A673 (cell line): ENCODE measurements at regions not wholly inside any gene's neighbourhood (a gene's known extent, or its start where the extent isn't known, plus 50 kb on each side); places are given as distances from the start of the nearest gene placed in this dataset.
"Not testable (repeated sequence)": the region's sequence is repeated elsewhere in the genome, so short reads cannot be mapped to it uniquely, and the experiment has no call there.

Experiments used
- BruUV-seq: library from RNA; stranded (reverse); fragments of 400-500 nt; replicated peaks from 2 replicates; lab custom pipeline; 2021; lab: Mats Ljungman, UMichigan
- CTCF ChIA-PET: fragments of 300-600 bp; sonication (Branson Sonifier 250); formaldehyde crosslinking; loops from one replicate; lab custom pipeline; 2022; ENCODE audit warnings: antibody characterized with exemption; lab: Charles Lee
- POLR2A ChIA-PET: fragments of 300-600 bp; sonication (Branson Sonifier 250); formaldehyde crosslinking; loops from one replicate; lab custom pipeline; 2022; ENCODE audit warnings: antibody characterized with exemption; ENCODE audit not compliant: low non-redundant PET; lab: Charles Lee
- DNase-seq: peaks from one replicate; pipeline ENCODE4 v3.0.0-alpha.2; 2015; ENCODE audit warnings: low spot score
- H3K27ac ChIP-seq: fragments of 200-600 bp; sonication (generic); 2 replicates; pipeline ENCODE4 v1.5.1; 2016; ENCODE audit warnings: mixed run types, low read depth, mild to moderate bottlenecking, mixed read lengths, antibody characterized with exemption, low read length; ENCODE audit not compliant: poor library complexity, severe bottlenecking
- H3K27me3 ChIP-seq: fragments of 200-600 bp; sonication (generic); replicated peaks from 2 replicates; pipeline ENCODE4 v1.6.1; 2017; ENCODE audit warnings: mixed run types, low read depth, mild to moderate bottlenecking, mixed read lengths, antibody characterized with exemption, low read length; ENCODE audit not compliant: insufficient read depth, poor library complexity
- H3K36me3 ChIP-seq: fragments of 200-600 bp; sonication (generic); 2 replicates; pipeline ENCODE4 v1.6.1; 2016; ENCODE audit warnings: mixed run types, mild to moderate bottlenecking, mixed read lengths, antibody characterized with exemption, low read length; ENCODE audit not compliant: insufficient read depth, poor library complexity, severe bottlenecking
- H3K4me1 ChIP-seq: fragments of 200-600 bp; sonication (generic); 2 replicates; pipeline ENCODE4 v1.6.1; 2017; ENCODE audit warnings: mixed run types, mild to moderate bottlenecking, mixed read lengths, antibody characterized with exemption, low read length; ENCODE audit not compliant: insufficient read depth, poor library complexity, severe bottlenecking
- H3K4me3 ChIP-seq: fragments of 200-600 bp; sonication (generic); 2 replicates; pipeline ENCODE4 v1.5.1; 2016; ENCODE audit warnings: low read depth, mixed run types, mild to moderate bottlenecking, mixed read lengths, low read length; ENCODE audit not compliant: poor library complexity, severe bottlenecking
- H3K9me3 ChIP-seq: fragments of 200-600 bp; sonication (generic); 2 replicates; pipeline ENCODE4 v1.6.1; 2016; ENCODE audit warnings: mixed run types, low read depth, mild to moderate bottlenecking, mixed read lengths, antibody characterized with exemption, low read length; ENCODE audit not compliant: poor library complexity, severe bottlenecking
- CTCF ChIP-seq: fragments of 300-800, 200-600 bp; sonication (generic); conservative IDR thresholded peaks from 2 replicates; pipeline ENCODE4 v1.5.1; 2017; ENCODE audit warnings: low read depth, mild to moderate bottlenecking, antibody characterized with exemption, low read length, moderate library complexity, mixed read lengths
- EZH2 ChIP-seq: fragments of 200-600 bp; sonication (generic); IDR thresholded peaks from 2 replicates; pipeline ENCODE4 v1.6.1; 2017; ENCODE audit warnings: borderline replicate concordance, low read depth, mild to moderate bottlenecking, mixed read lengths, antibody characterized with exemption, low read length; ENCODE audit not compliant: poor library complexity, severe bottlenecking
- intact Hi-C: fragments of 100-400 bp; cut with micrococcal nuclease; formaldehyde crosslinking; loops from one replicate; pipeline ENCODE4 v1.10.0; 2022; ENCODE audit not compliant: unreplicated experiment

GRCh38 chr1:194624833-194625232 lies 1438.4 kb upstream of the B3GALT2 start:
- DNase-seq: no peak
- Histone ChIP-seq H3K4me1 (no peaks in the 10 kb centered on the region), H3K27ac (no peak overlapping the region), H3K9me3 (peaks cover 4% of the 10 kb centered on the region), H3K27me3 (no peaks in the 10 kb centered on the region), H3K4me3 (no peak overlapping the region), H3K36me3 (no peaks in the 10 kb centered on the region)
- CTCF ChIA-PET: no interaction called here
- TF ChIP-seq EZH2 (no peak), CTCF (no peak)
- POLR2A ChIA-PET: no interaction called here
- no TSS peak for BruUV-seq
- intact Hi-C loops: no loop called here

GRCh38 chr1:194618101-194618500 lies 1431.7 kb upstream of the B3GALT2 start:
- intact Hi-C loops: no loop called here
- TF ChIP-seq CTCF: no peak
- TF ChIP-seq EZH2: no peak
- H3K4me1 ChIP-seq: no peaks in the 10 kb centered on the region
- H3K27ac ChIP-seq: no peak overlapping the region
- ChIA-PET CTCF (no interaction called here), POLR2A (no interaction called here)
- no peak overlapping the region for H3K4me3 ChIP-seq
- H3K9me3 ChIP-seq: no peaks in the 10 kb centered on the region
- DNase-seq: no peak
- no peaks in the 10 kb centered on the region for H3K27me3 ChIP-seq
- H3K36me3 ChIP-seq: no peaks in the 10 kb centered on the region
- BruUV-seq: no TSS peak

- intact Hi-C loops, H3K9me3 ChIP-seq, H3K4me1 ChIP-seq, H3K4me3 ChIP-seq, H3K27me3 ChIP-seq, BruUV-seq, CTCF ChIA-PET, POLR2A ChIA-PET, H3K27ac ChIP-seq, H3K36me3 ChIP-seq, DNase-seq: not testable (repeated sequence)
Observed at GRCh38 chr1:194617272-194617671, 1430.9 kb upstream of the B3GALT2 start.

DNA sequence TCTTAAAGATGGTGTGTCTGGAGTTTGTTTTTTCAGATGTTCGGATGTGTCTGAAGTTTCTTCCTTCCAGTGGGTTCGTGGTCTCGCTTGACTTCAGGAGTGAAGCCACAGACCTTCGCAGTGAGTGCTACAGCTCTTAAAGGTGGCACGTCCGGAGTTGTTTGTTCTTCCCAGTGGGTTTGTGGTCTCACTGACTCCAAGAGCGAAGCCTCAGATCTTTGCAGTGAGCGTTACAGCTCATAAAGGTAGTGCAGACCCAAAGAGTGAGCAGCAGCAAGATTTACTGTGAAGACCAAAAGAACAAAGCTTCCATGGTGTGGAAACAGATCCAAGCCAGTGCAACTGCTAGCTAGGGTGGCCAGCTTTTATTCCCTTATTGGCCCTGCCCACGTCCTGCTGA lies 1430.4 kb upstream of the B3GALT2 start:
- TF ChIP-seq EZH2 (no peak), CTCF (no peak)
- no peak for DNase-seq
- no peak overlapping the region for H3K27ac ChIP-seq
- no peaks in the 10 kb centered on the region for H3K27me3 ChIP-seq
- no TSS peak for BruUV-seq
- POLR2A ChIA-PET: no interaction called here
- H3K9me3 ChIP-seq: no peaks in the 10 kb centered on the region
- no peaks in the 10 kb centered on the region for H3K4me1 ChIP-seq
- CTCF ChIA-PET: no interaction called here
- no peak overlapping the region for H3K4me3 ChIP-seq
- H3K36me3 ChIP-seq: no peaks in the 10 kb centered on the region
- intact Hi-C loops: no loop called here
